DOHH2 (cell line): ENCODE measurements at regions not wholly inside any gene's neighbourhood (a gene's known extent, or its start where the extent isn't known, plus 50 kb on each side); places are given as distances from the start of the nearest gene placed in this dataset.

ENCODE experiments used
- CTCF ChIP-seq: fragments of 200-600 bp; sonication (generic); IDR thresholded peaks from one replicate; pipeline ENCODE4 v1.5.1; 2014; ENCODE audit warnings: antibody characterized with exemption, mild to moderate bottlenecking, low read depth, low read length; ENCODE audit not compliant: poor library complexity, severe bottlenecking
- EZH2phosphoT487 ChIP-seq: fragments of 200-600 bp; sonication (generic); IDR thresholded peaks from 2 replicates; pipeline ENCODE4 v1.6.1; 2017; ENCODE audit warnings: borderline replicate concordance, mild to moderate bottlenecking, antibody characterized with exemption, low read length, moderate library complexity, mixed read lengths

- TF ChIP-seq CTCF: no peak
- TF ChIP-seq EZH2phosphoT487: no peak
Measured at GRCh38 chr3:170766253-170766652, 103.7 kb downstream of the RPL22L1 start.
